HCT116 (cell line): ENCODE measurements at regions not wholly inside any gene's neighbourhood (a gene's known extent, or its start where the extent isn't known, plus 50 kb on each side); places are given as distances from the start of the nearest gene placed in this dataset.
"Not testable (repeated sequence)": the region's sequence is repeated elsewhere in the genome, so short reads cannot be mapped to it uniquely, and the experiment has no call there.

Experiments used
- ATAC-seq: fragments of 200-7000 bp; cut with Tn5 transposase; 2 replicates; pipeline ENCODE4 v1.9.1; 2020; ENCODE audit warnings: mild to moderate bottlenecking, moderate library complexity
- BruUV-seq: library from RNA; stranded (reverse); fragments of 400-500 nt; replicated peaks from 2 replicates; lab custom pipeline; 2021; lab: Mats Ljungman, UMichigan
- CTCF ChIA-PET: fragments of 300-600 bp; sonication (Branson Sonifier 250); formaldehyde crosslinking; loops from one replicate; lab custom pipeline; 2021; ENCODE audit warnings: antibody characterized with exemption; lab: Charles Lee
- POLR2A ChIA-PET: fragments of 300-600, 350-600 bp; sonication (Branson Sonifier 250); formaldehyde crosslinking; loops from one replicate; lab custom pipeline; 2021; ENCODE audit warnings: antibody characterized with exemption; lab: Charles Lee
- RAD21 ChIA-PET, 2 experiments: fragments of 300-600 bp; sonication (Branson Sonifier 250); formaldehyde crosslinking; loops; one replicate each; lab custom pipeline; 2023; ENCODE audit warnings: low total read pairs in 2 of 2; ENCODE audit not compliant: uncharacterized antibody in 2 of 2, unreplicated experiment in 2 of 2, low non-redundant PET in 1 of 2; lab: Charles Lee
- DNase-seq: peaks from one replicate; pipeline ENCODE4 v3.0.0-alpha.2; 2010; ENCODE audit warnings: low read depth, low spot score
- H2AFZ ChIP-seq: fragments of 200-600 bp; shearing (Covaris generic), sonication (generic); 2 replicates; pipeline ENCODE4 v1.6.1; 2017; ENCODE audit warnings: low read depth, mixed run types, mixed read lengths, antibody characterized with exemption, low read length; ENCODE audit not compliant: poor library complexity, severe bottlenecking
- H3K27ac ChIP-seq: 2 replicates; pipeline ENCODE4 v1.5.1; 2012; ENCODE audit warnings: low read depth, low read length
- H3K27me3 ChIP-seq: fragments of 200-600 bp; sonication (generic); 2 replicates; pipeline ENCODE4 v1.6.1; 2016; ENCODE audit warnings: mixed run types, low read length, mixed read lengths; ENCODE audit not compliant: insufficient read depth
- H3K36me3 ChIP-seq, 2 experiments: fragments of 200-500 bp in 1 of 2; fragments of 200-600 bp in 1 of 2; sonication (Bioruptor generic) in 1 of 2; sonication (generic) in 1 of 2; 2 replicates each; pipeline versions ENCODE4 v1.5.1 to v1.6.1; 2014 to 2016; ENCODE audit warnings: low read length in 2 of 2, inconsistent platforms in 1 of 2, mixed read lengths in 1 of 2, mixed run types in 1 of 2; ENCODE audit not compliant: insufficient read depth in 2 of 2, control insufficient read depth in 1 of 2
- H3K4me1 ChIP-seq, 2 experiments: fragments of 200-600 bp in 1 of 2; sonication (generic) in 1 of 2; 2 replicates each; pipeline versions ENCODE4 v1.5.1 to v1.6.1; 2012 to 2017; ENCODE audit warnings: low read length in 2 of 2, inconsistent platforms in 1 of 2, mild to moderate bottlenecking in 1 of 2, mixed read lengths in 1 of 2, mixed run types in 1 of 2, moderate library complexity in 1 of 2; ENCODE audit not compliant: insufficient read depth in 2 of 2, control insufficient read depth in 1 of 2
- H3K4me2 ChIP-seq: fragments of 200-600 bp; sonication (generic); 2 replicates; pipeline ENCODE4 v1.6.1; 2017; ENCODE audit warnings: mixed run types, low read length, mixed read lengths
- H3K4me3 ChIP-seq, 2 experiments: fragments of 200-600 bp in 1 of 2; sonication (generic) in 1 of 2; replicated peaks in 1 of 2; 2 replicates each; pipeline ENCODE4 v1.5.1; 2011 to 2016; ENCODE audit warnings: low read length in 2 of 2, control low read depth in 1 of 2, low read depth in 1 of 2, mild to moderate bottlenecking in 1 of 2, mixed read lengths in 1 of 2, mixed run types in 1 of 2
- H3K79me2 ChIP-seq: fragments of 200-600 bp; sonication (generic); 2 replicates; pipeline ENCODE4 v1.6.1; 2017; ENCODE audit warnings: mild to moderate bottlenecking, mixed run types, low read length, moderate library complexity, mixed read lengths; ENCODE audit not compliant: insufficient read depth
- H3K9ac ChIP-seq: fragments of 200-600 bp; sonication (generic); 2 replicates; pipeline ENCODE4 v1.6.1; 2016; ENCODE audit warnings: low read length, mixed read lengths
- H3K9me2 ChIP-seq: fragments of 200-600 bp; sonication (generic), shearing (Covaris generic); 2 replicates; pipeline ENCODE4 v1.6.1; 2017; ENCODE audit warnings: mixed run types, mild to moderate bottlenecking, moderate library complexity; ENCODE audit not compliant: insufficient read depth
- H3K9me3 ChIP-seq, 2 experiments: fragments of 200-500 bp in 1 of 2; fragments of 200-600 bp in 1 of 2; sonication (Bioruptor generic) in 1 of 2; sonication (generic) in 1 of 2; 2 replicates each; pipeline ENCODE4 v1.6.1; 2014 to 2017; ENCODE audit warnings: low read length in 2 of 2, mixed read lengths in 2 of 2, inconsistent platforms in 1 of 2, low read depth in 1 of 2, mild to moderate bottlenecking in 1 of 2, mixed run types in 1 of 2, moderate library complexity in 1 of 2; ENCODE audit not compliant: control insufficient read depth in 1 of 2, insufficient read depth in 1 of 2
- H4K20me1 ChIP-seq: fragments of 200-600 bp; sonication (generic), shearing (Covaris generic); 2 replicates; pipeline ENCODE4 v1.6.1; 2017; ENCODE audit warnings: mixed run types, mild to moderate bottlenecking, moderate library complexity; ENCODE audit not compliant: insufficient read depth
- CTCF ChIP-seq, 3 experiments: fragments of 200-600 bp in 1 of 3; sonication (generic) in 1 of 3; IDR thresholded peaks in 2 of 3; conservative IDR thresholded peaks in 1 of 3; 2 replicates each; pipeline ENCODE4 v1.5.1; 2012 to 2017; ENCODE audit warnings: low read depth in 2 of 3, low read length in 2 of 3, antibody characterized with exemption in 1 of 3, borderline replicate concordance in 1 of 3, control low read depth in 1 of 3, mild to moderate bottlenecking in 1 of 3, mixed read lengths in 1 of 3, mixed run types in 1 of 3, moderate library complexity in 1 of 3; ENCODE audit not compliant: insufficient read depth in 1 of 3
- RAD21 ChIP-seq: IDR thresholded peaks from 2 replicates; pipeline ENCODE4 v1.6.1; 2012; ENCODE audit warnings: low read depth, mild to moderate bottlenecking
- SP1 ChIP-seq: IDR thresholded peaks from 2 replicates; pipeline ENCODE4 v1.6.1; 2012; ENCODE audit warnings: low read depth
- intact Hi-C: fragments of 100-400 bp; cut with micrococcal nuclease; formaldehyde crosslinking; loops from 2 replicates; pipeline ENCODE4 v1.10.0; 2022

GRCh38 chr4:20065952-20066351, 185.8 kb upstream of the SLIT2 start:
- H3K9me3 ChIP-seq: no peaks in the 10 kb centered on the region
- no peak for DNase-seq
- POLR2A ChIA-PET: no interaction called here
- no peaks in the 10 kb centered on the region for H3K27me3 ChIP-seq
- H3K9me2 ChIP-seq: no peaks in the 10 kb centered on the region
- RAD21 ChIA-PET: no interaction called here
- no TSS peak for BruUV-seq
- TF ChIP-seq RAD21 (no peak), CTCF (IDR thresholded peaks at IDR 0.05 in 2 of 3, conservative IDR thresholded peaks at IDR 0.05 in 1 of 3; ENCODE audit: borderline replicate concordance in 1 of 3, insufficient read depth in 1 of 3, low read depth in 2 of 3, low read length in 2 of 3) (no peak), SP1 (no peak)
- no peak overlapping the region for H3K9ac ChIP-seq
- no peak overlapping the region for H3K4me2 ChIP-seq
- H3K4me3 ChIP-seq: no peak overlapping the region
- intact Hi-C loops: no loop called here
- H3K27ac ChIP-seq: no peak overlapping the region
- no peaks in the 10 kb centered on the region for H3K36me3 ChIP-seq
- ATAC-seq: no peak
- no peaks in the 10 kb centered on the region for H3K79me2 ChIP-seq
- CTCF ChIA-PET: no interaction called here
- H3K4me1 ChIP-seq: no peaks in the 10 kb centered on the region
- H4K20me1 ChIP-seq: no peaks in the 10 kb centered on the region
- no peak overlapping the region for H2AFZ ChIP-seq

- H3K9me3 ChIP-seq, H2AFZ ChIP-seq, H3K4me2 ChIP-seq, H4K20me1 ChIP-seq, ATAC-seq, H3K4me3 ChIP-seq, BruUV-seq, H3K79me2 ChIP-seq, RAD21 ChIA-PET, intact Hi-C loops, H3K9ac ChIP-seq, CTCF ChIA-PET, H3K36me3 ChIP-seq, H3K27me3 ChIP-seq, H3K9me2 ChIP-seq, POLR2A ChIA-PET, H3K4me1 ChIP-seq, H3K27ac ChIP-seq, DNase-seq: not testable (repeated sequence)
Measured at GRCh38 chr4:20062857-20063256, 188.8 kb upstream of the SLIT2 start.
